ENCODE measurements at regions not wholly inside any gene's neighbourhood (a gene's known extent, or its start where the extent isn't known, plus 50 kb on each side); places are given as distances from the start of the nearest gene placed in this dataset.
A peak's percentile ranks its signal among the peaks of the same experiment; 100 is the strongest.
"Not testable (repeated sequence)": the region's sequence is repeated elsewhere in the genome, so short reads cannot be mapped to it uniquely, and the experiment has no call there.

DNA sequence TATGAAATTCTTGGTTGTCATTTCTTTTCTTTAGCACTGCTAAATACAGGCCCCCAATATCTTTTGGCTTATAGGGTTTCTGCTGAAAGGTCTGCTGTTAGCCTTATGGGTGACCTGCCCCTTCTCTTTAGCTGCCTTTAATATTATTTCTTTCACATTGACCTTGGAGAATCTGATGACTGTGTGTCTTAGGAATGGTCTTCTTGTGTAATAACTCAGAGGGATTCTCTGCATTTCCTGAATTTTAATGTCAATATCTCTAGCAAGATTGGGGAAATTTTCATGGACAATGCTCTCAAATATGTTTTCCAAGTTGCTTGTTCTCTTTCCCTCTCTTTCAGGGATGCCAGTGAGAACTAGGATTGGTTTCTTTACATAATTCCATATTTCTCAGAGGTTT lies 292.4 kb downstream of the SLC7A11 start:
- no peak for DNase-seq

- DNase-seq: no peak
Measured at GRCh38 chr4:137946453-137947174, 295.5 kb downstream of the SLC7A11 start.

- not testable (repeated sequence) for DNase-seq
Measured at GRCh38 chr4:137942815-137943214, 299.3 kb downstream of the SLC7A11 start.

DNA sequence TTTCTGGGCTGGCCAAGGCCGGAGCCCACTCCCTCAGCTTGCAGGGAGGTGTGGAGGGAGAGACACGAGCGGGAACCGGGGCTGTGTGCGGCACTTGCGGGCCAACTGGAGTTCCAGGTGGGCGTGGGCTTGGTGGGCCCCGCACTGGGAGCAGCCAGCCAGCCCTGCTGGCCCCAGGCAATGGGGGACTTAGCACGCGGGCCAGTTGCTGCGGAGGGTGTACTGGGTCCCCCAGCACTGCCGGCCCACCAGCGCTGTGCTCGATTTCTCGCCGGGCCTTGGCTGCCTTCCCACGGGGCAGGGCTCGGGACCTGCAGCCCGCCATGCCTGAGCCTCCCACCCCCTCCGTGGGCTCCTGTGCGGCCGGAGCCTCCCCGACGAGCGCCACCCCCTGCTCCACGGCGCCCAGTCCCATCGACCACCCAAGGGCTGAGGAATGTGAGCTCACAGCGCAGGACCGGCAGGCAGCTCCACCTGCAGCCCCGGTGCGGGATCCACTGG lies 300.1 kb downstream of the SLC7A11 start:
- DNase-seq: not testable (repeated sequence)

GRCh38 chr4:137934911-137935310 lies 307.2 kb downstream of the SLC7A11 start:
- no peak for DNase-seq

DNA sequence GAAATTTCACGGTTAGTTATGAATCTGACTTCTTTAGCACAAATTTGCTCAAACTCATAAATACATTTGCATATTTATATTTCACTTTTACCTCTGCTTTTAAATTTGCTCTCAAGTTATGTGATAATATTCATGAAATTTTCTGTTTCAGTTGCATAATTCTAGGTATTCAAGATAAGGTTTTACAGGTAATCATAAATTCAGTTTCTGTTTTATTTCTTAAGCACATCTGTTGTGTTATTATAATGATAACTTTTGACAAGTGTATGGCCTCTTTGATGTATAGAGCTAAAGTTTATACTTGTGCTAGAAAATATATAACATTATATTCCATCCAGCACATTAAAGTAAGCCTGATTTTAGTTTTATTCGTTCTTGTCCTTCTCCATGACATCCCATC lies 308.1 kb downstream of the SLC7A11 start:
- no peak for DNase-seq

- DNase-seq: no peak
Measured at GRCh38 chr4:137927972-137928371, 314.2 kb downstream of the SLC7A11 start.

- no peak for DNase-seq
Measured at GRCh38 chr4:137923494-137923893, 318.7 kb downstream of the SLC7A11 start.

DNA sequence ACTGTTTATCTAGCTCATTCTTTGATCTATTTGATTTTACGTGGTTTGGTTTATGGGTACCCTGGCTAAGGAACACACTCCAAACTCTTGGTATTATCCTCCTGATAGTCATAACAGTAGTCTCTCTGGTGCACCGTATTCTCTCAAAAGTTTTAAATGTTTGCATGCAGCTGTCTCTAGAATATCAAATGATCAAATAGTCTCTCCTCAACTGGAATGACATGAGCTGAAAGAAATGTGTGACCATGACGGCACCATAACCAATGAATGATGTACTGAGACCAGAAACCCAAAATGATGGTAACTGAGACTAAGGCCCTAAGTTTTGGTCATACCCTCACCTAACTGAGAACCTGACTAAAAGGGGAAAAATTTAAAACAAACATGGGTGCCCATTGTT lies 319.4 kb downstream of the SLC7A11 start:
- DNase-seq: no peak

DNA sequence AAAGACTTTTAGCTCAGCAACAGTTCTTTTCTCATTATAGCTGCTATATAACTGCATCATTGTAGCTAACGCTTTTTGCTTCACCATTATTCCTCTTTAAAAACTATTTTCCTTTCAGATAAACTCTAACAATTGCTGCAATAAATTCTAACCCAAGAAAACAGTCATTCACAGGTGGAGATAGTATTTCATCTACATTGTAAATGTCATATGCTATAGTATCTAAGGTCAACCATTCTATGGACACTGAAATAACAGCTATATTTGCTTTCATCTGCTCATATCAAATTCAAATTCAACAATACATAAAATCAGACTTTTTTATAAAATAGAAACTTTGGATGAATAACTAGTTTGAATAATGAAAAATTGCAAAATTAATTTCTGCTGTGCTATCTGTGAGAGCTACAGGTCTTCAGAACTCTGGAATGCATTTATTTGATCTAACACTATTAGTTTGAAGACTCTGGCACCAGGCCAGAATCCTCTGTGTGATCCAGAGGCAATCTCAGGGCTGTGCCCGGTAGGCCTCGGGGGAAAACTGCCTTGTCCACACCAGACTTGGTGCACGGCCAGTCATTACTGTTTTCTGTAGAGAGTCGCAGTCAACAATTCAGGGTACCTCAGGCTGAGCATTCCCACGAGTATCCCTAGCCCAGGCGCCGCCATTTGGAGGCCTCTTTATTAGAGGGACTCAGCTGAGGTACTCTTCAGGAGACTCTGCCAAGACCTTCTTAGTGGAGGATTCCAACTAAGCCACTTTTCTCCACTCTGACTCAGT lies 332.4 kb downstream of the SLC7A11 start:
- no peak for DNase-seq

DNA sequence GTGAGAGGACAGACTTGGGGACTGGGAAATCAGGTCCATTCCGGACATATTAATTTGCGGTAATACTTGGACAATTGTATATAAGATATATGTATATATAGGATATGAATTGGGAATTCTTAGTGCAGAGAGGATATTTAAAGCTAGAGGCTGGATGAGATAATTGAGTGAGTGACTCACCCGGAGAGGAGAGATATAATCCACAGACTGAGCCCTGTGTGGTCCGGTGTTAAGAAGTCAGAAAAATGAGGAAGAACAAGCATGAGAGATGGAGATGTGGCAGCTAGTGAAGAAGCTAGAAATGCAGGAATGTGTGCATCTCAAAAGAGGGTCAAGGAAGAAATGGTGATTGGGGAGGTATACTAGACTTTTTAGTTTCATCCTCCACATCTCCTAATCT lies 336.2 kb downstream of the SLC7A11 start:
- DNase-seq: no peak

GRCh38 chr4:137901114-137901513 lies 341.0 kb downstream of the SLC7A11 start:
- no peak for DNase-seq

GRCh38 chr4:137896221-137896737 lies 345.9 kb downstream of the SLC7A11 start:
- no peak for DNase-seq

DNA sequence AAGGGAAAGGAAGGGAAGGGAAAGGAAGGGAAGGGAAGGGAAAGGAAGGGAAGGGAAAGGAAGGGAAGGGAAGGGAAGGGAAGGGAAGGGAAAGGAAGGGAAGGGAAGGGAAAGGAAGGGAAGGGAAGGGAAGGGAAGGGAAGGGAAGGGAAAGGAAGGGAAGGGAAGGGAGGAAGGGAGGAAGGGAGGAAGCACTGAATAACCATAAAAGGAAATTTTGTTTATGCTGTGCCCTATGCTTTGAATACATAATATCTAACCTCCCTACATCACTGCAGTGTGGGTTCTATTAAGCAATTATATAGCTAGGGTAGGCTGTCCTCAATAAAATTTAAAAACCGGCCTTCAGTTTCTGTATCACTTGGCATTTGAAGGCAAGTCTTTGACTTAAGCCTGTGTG lies 346.6 kb downstream of the SLC7A11 start:
- DNase-seq: not testable (repeated sequence)

DNA sequence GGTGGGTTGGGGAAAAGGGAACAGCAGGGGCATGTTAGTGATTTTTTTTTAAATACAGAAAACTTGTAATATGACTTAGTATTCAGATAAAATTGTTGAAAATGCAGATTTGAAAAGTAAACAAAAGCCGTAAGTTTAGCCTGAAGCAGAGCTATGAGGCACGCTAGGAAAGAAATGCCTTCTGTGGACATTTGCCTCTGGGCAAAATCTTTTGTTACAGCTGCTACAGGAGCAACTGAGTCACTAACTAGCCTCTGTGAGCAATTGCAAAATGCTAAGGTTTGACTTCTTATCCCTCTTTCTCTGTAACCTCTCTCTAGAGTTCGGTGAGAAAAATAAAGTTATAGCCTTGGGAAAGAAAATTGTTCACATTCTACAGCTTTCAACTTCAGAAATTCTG lies 350.0 kb downstream of the SLC7A11 start:
- no peak for DNase-seq

GRCh38 chr4:137890812-137891211 lies 351.3 kb downstream of the SLC7A11 start:
- no peak for DNase-seq

DNA sequence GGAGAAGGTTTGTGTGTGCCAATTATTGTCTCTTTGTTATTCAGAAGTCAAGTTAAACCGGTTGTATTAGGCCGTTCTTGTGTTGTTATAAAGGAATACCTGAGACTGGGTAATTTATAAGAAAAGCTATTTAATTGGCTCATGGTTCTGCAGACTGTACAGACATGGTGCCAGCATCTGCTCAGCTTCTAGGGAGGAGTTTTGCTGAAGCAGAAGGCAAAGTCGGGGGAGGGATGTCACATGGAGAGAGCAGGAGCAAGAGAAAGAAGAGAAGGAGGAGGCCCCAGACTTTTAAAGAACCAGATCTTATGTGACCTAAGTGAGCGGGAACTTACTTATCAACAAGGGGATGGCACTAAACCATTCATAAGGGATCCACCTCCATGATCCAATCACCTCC lies 349.3 kb upstream of the PCDH18 start:
- DNase-seq: no peak

DNA sequence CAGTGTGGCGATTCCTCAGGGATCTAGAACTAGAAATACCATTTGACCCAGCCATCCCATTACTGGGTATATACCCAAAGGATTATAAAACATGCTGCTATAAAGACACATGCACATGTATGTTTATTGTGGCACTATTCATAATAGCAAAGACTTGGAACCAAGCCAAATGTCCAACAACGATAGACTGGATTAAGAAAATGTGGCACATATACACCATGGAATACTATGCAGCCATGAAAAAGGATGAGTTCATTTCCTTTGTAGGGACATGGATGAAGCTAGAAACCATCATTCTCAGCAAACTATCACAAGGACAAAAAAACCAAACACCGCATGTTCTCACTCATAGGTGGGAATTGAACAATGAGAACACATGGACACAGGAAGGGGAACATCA lies 335.8 kb upstream of the PCDH18 start:
- not testable (repeated sequence) for DNase-seq

DNA sequence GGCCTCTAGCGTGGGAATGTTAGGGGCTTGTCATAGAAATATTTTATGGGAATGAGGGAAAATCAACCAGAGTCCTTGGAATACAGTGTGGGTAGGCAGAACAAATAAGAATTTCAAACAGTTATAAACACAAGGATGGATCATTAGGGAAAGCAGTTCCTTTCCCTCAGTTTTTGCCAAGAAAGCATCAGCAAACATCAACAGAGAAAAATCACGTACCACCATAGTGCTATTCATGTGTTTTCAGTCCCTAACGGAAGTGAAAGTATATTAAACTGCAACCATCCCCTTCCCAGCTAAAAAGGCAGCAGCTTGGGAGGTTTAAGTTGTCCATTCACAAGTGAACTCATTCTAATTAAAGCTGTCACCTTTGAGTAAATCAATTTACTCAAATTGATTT lies 334.4 kb upstream of the PCDH18 start:
- DNase-seq: no peak

DNA sequence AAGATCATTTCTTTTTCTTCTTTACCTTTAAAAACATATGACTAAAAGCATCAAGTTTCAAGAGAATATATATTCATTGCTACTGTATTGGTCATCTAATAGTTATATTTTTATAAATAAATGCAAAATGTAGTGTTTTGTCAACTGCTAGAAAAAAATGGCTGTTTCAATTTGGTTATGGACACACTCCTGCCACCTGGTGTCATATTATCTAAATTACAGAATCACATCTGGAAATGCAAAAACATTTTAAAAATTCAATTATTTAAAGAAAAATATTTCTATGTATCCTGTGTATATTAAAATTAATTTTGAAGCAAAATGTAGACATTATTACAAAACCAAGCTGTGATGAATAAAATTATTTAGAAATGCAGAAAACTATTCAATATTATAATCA lies 329.4 kb upstream of the PCDH18 start:
- peak; percentile 4 for DNase-seq

DNA sequence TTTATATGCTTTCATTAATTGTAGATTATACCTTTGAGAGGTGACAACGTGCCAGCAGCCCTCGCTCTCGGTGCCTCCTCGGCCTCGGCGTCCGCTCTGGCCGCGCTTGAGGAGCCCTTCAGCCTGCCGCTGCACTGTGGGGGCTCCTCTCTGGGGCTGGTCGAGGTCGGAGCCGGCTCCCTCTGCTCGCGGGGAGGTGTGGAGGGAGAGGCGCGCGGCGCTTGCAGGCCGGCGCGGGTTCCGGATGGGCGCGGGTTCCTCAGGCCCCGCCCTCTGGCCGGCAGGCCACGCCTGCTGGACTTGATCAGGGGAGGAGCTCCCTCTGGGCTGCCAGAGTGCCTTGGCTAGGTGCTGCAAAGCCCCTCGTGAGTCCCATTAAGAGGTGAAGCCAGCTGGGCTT lies 321.1 kb upstream of the PCDH18 start:
- no peak for DNase-seq

GRCh38 chr4:137852326-137852725 lies 320.0 kb upstream of the PCDH18 start:
- no peak for DNase-seq

DNA sequence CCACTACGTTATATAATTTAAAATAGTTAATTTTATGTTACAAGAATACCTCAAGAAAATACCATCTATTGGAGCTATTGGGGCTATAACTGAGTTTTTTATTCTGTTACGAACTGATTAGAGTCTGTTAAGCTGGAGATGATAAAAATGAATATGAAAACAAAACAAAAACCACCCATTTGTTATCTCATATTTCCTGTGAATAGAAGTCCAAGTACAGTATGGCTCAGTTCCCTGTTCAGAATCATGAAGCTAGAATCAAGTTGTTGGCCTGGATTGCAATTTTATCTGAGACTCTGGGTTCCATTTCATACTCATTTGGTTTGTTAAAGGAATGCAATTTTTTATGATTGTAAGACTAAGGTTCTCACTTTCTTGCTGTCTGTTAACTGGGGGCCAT lies 319.1 kb upstream of the PCDH18 start:
- no peak for DNase-seq

DNA sequence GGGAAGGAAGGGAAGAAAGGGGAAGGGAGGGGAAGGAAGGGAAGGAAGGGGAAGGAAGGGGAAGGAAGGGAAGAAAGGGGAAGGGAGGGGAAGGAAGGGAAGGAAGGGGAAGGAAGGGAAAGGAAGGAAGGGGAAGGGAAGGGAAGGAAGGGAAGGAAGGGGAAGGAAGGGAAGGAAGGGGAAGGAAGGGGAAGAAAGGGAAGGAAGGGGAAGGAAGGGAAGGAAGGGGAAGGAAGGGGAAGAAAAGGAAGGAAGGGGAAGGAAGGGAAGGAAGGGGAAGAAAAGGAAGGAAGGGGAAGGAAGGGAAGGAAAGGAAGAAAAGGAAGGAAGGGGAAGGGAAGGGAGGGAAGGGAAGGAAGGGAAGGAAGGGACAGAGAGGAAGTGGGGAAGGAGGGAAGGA lies 295.7 kb upstream of the PCDH18 start:
- DNase-seq: not testable (repeated sequence)

All from hematopoietic multipotent progenitor cell treated with erythropoietin and hydrocortisone succinate and interleukin-3 and kit ligand, for 8 days (in vitro differentiated cells).